PFSK-1 (cell line): ENCODE measurements at regions not wholly inside any gene's neighbourhood (a gene's known extent, or its start where the extent isn't known, plus 50 kb on each side); places are given as distances from the start of the nearest gene placed in this dataset.

Source experiments
- POLR2AphosphoS5 ChIP-seq: IDR thresholded peaks from 2 replicates; pipeline ENCODE4 v1.6.1; 2012; ENCODE audit warnings: low read depth, mild to moderate bottlenecking, control low read depth, low read length, moderate library complexity
- TAF1 ChIP-seq: IDR thresholded peaks from 2 replicates; pipeline ENCODE4 v1.6.1; 2012; ENCODE audit warnings: low read length, control low read depth, borderline replicate concordance; ENCODE audit not compliant: insufficient read depth

- TF ChIP-seq POLR2AphosphoS5 (no peak), TAF1 (no peak)
Measured at GRCh38 chr2:2757764-2758163, 426.7 kb upstream of the MYT1L start.
